Glutamatergic neuron (in vitro differentiated cells): ENCODE measurements at regions not wholly inside any gene's neighbourhood (a gene's known extent, or its start where the extent isn't known, plus 50 kb on each side); places are given as distances from the start of the nearest gene placed in this dataset.

Experiments
- DNase-seq: peaks from one replicate; pipeline ENCODE4 v3.0.0; 2022
- H3K27ac Mint-ChIP-seq: one replicate; pipeline ENCODE4 v1.8.0; 2020; ENCODE audit warnings: mild to moderate bottlenecking, mixed read lengths, inconsistent platforms; ENCODE audit not compliant: unreplicated experiment
- H3K27me3 Mint-ChIP-seq: one replicate; pipeline ENCODE4 v1.8.0; 2020; ENCODE audit warnings: mild to moderate bottlenecking, moderate library complexity, mixed read lengths, inconsistent platforms; ENCODE audit not compliant: unreplicated experiment
- H3K36me3 Mint-ChIP-seq: one replicate; pipeline ENCODE4 v1.8.0; 2020; ENCODE audit warnings: mild to moderate bottlenecking, mixed read lengths, inconsistent platforms; ENCODE audit not compliant: unreplicated experiment
- H3K4me1 Mint-ChIP-seq: one replicate; pipeline ENCODE4 v1.8.0; 2020; ENCODE audit warnings: mild to moderate bottlenecking, low read depth, mixed read lengths, inconsistent platforms; ENCODE audit not compliant: unreplicated experiment
- H3K4me3 Mint-ChIP-seq: one replicate; pipeline ENCODE4 v1.8.0; 2020; ENCODE audit warnings: mild to moderate bottlenecking, mixed read lengths, inconsistent platforms; ENCODE audit not compliant: unreplicated experiment
- H3K9me3 Mint-ChIP-seq: one replicate; pipeline ENCODE4 v1.8.0; 2020; ENCODE audit warnings: mild to moderate bottlenecking, moderate library complexity, mixed read lengths, inconsistent platforms; ENCODE audit not compliant: unreplicated experiment
- TF ChIP-seq, protein P1 (sequence below): fragments of 200-600 bp; sonication (generic); IDR thresholded peaks from one replicate; pipeline ENCODE4 v1.5.0; 2021; ENCODE audit not compliant: partially characterized antibody, unreplicated experiment

DNA sequence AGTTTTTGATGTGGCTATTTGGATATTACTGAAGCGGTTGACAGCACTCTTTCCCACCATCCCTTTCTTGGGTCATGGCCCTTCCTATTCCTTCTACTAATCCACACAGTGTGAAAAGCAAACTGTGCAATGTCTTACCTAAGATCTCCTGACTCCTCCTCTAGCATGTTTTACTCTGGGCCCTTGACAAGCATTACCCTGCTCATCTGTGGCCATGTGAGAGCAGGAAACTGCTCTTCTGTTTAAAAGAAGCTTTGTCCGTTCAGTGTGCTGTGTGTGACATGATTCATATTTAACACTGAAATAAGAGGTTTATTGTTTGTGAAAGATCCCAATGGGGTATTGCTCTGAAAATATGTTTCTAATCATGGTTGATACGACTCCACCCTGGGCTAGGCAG is 1022.5 kb downstream of the AACS start:
- H3K4me1 Mint-ChIP-seq, result no peaks in the 10 kb centered on the region
- no peak overlapping the region for H3K4me3 Mint-ChIP-seq
- peaks cover 6% of the 10 kb centered on the region for H3K36me3 Mint-ChIP-seq
- peaks cover 4% of the 10 kb centered on the region for H3K9me3 Mint-ChIP-seq
- no peak overlapping the region for H3K27ac Mint-ChIP-seq
- DNase-seq, result no peak
- TF ChIP-seq, protein P1, sequence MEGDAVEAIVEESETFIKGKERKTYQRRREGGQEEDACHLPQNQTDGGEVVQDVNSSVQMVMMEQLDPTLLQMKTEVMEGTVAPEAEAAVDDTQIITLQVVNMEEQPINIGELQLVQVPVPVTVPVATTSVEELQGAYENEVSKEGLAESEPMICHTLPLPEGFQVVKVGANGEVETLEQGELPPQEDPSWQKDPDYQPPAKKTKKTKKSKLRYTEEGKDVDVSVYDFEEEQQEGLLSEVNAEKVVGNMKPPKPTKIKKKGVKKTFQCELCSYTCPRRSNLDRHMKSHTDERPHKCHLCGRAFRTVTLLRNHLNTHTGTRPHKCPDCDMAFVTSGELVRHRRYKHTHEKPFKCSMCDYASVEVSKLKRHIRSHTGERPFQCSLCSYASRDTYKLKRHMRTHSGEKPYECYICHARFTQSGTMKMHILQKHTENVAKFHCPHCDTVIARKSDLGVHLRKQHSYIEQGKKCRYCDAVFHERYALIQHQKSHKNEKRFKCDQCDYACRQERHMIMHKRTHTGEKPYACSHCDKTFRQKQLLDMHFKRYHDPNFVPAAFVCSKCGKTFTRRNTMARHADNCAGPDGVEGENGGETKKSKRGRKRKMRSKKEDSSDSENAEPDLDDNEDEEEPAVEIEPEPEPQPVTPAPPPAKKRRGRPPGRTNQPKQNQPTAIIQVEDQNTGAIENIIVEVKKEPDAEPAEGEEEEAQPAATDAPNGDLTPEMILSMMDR, result no peak
- H3K27me3 Mint-ChIP-seq, result no peaks in the 10 kb centered on the region

DNA sequence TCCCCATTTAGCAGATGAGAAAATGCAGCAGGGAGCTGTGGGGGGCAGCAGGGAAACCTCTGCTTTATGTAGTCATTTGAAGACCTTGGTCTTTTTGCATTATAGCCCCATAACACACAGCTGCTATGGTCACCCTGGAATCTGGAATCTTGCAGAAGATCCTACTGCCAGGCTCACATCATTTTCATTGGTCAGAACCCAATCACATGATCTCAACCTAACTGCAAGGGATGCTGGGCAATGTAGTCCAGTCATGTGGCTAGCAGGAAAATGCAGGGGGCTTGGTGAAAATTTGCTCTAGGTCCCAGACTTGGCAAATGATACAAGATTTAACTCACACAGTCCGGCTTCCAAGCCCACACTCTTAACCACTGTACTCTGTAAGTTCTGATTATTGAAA is 1028.7 kb downstream of the AACS start:
- TF ChIP-seq, protein P1, result no peak
- no peaks in the 10 kb centered on the region for H3K4me1 Mint-ChIP-seq
- H3K27me3 Mint-ChIP-seq, result no peaks in the 10 kb centered on the region
- H3K36me3 Mint-ChIP-seq, result peaks cover 6% of the 10 kb centered on the region
- H3K9me3 Mint-ChIP-seq, result peaks cover 4% of the 10 kb centered on the region
- DNase-seq, result peak; percentile 24
- no peak overlapping the region for H3K4me3 Mint-ChIP-seq
- H3K27ac Mint-ChIP-seq, result no peak overlapping the region

DNA sequence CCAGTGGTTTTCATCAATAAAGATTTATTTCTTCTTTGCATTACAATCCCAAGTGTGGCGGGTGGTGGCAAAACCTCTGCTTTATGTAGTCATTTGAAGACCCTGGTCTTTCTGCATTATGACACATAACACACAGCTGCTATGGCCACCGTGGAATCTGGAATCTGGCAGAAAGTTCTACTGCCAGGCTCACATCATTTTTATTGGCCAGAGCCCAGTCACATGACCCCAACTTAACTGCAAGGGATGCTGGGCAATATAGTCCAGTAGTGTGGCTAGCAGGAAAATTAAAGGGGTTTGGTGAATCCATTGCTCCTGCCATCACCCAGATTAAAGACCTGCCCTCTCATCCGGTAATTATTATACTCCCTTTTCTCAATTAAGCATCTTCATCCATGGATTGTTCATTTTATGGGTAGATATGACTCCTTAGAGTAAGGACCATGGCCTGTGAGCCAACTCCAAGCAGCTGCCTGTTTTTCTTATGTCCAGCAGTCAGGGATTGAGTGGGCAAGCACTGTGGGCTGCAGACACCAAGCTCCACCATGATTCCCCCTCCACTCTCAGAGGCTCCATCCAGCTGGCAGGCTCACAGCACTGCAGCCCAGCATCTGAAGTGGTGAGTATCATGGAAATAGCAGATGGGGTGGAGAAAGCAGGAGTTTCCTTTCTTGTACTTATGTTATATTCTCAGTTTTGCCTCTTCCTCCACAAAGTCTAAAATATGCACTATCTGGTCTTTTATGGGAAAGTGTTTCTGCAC is 1030.7 kb downstream of the AACS start:
- TF ChIP-seq, protein P1, result no peak
- Mint-ChIP-seq H3K9me3 (peaks cover 3% of the 10 kb centered on the region), H3K36me3 (peaks cover 6% of the 10 kb centered on the region), H3K27me3 (no peaks in the 10 kb centered on the region), H3K27ac (no peak overlapping the region), H3K4me1 (no peaks in the 10 kb centered on the region), H3K4me3 (no peak overlapping the region)
- DNase-seq, result no peak

DNA sequence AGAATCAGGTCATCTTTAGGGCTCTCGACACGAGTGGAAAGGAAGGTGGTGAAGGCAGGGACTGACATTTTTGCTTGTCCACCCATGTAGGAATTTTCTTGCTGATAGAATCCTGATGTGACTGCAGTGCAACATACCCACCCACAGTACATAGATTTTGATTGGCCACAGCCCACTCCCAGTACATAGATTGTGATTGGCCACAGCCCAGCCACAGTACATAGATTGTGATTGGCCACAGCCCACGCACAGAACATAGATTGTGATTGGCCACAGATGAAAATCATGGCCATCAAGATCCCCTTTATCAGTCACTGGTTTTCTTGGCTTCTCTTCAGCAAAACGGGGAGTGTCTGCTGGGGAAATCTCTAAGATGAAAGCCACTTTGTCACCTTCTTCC is 1041.5 kb downstream of the AACS start:
- Mint-ChIP-seq H3K9me3 (no peaks in the 10 kb centered on the region), H3K27me3 (no peaks in the 10 kb centered on the region), H3K27ac (no peak overlapping the region)

DNA sequence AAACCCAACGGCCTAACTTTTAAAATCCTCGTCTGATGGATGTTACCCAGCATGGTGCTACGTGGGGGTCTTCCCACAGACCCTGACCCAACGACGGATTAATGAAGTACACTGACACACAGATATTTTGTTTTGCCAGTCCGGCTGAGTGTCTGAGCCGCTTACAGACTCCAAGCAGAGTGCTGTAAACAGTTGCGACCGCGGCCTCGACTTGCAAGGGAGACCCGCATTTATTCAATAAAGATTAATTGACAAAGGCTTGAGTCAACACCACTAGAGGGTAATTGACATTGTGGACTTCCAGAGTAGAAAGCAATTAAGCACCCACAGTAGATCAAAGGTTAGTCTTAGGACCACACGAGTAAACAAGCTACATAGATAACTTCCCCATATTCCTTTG is 1042.4 kb downstream of the AACS start:
- DNase-seq, result no peak
- no peaks in the 10 kb centered on the region for H3K36me3 Mint-ChIP-seq
- TF ChIP-seq, protein P1, result no peak
- no peak overlapping the region for H3K4me3 Mint-ChIP-seq
- no peak overlapping the region for H3K27ac Mint-ChIP-seq
- H3K4me1 Mint-ChIP-seq, result no peaks in the 10 kb centered on the region
- no peaks in the 10 kb centered on the region for H3K27me3 Mint-ChIP-seq
- H3K9me3 Mint-ChIP-seq, result no peaks in the 10 kb centered on the region

More for the DNA sequence above, 1041.5 kb downstream of the AACS start:
- H3K36me3 Mint-ChIP-seq, result no peaks in the 10 kb centered on the region
- no peaks in the 10 kb centered on the region for H3K4me1 Mint-ChIP-seq
- no peak overlapping the region for H3K4me3 Mint-ChIP-seq
- TF ChIP-seq, protein P1, result no peak
- no peak for DNase-seq
